ENCODE measurements at regions not wholly inside any gene's neighbourhood (a gene's known extent, or its start where the extent isn't known, plus 50 kb on each side); places are given as distances from the start of the nearest gene placed in this dataset.

- Histone ChIP-seq H3K27ac (ENCODE audit: low read depth in 1 of 2, low read length in 2 of 2) (no peak overlapping the region), H3K9me3 (ENCODE audit: control insufficient read depth in 4 of 4, low read length in 3 of 4) (no peaks in the 10 kb centered on the region), H3K36me3 (ENCODE audit: control insufficient read depth in 4 of 4, insufficient read depth in 3 of 4, low read depth in 1 of 4, low read length in 3 of 4) (no peaks in the 10 kb centered on the region), H3K27me3 (ENCODE audit: control insufficient read depth in 4 of 4, insufficient read depth in 4 of 4, low read length in 3 of 4) (no peaks in the 10 kb centered on the region), H3K9ac (ENCODE audit: low read depth in 1 of 2, low read length in 2 of 2) (no peak overlapping the region), H3K4me3 (ENCODE audit: low read depth in 1 of 3, low read length in 3 of 3) (no peak overlapping the region), H3K4me1 (ENCODE audit: control insufficient read depth in 4 of 4, insufficient read depth in 4 of 4, low read length in 3 of 4) (no peaks in the 10 kb centered on the region)
- no peak for DNase-seq (ENCODE audit: low spot score)
- TF ChIP-seq REST (IDR thresholded peaks at IDR 0.05), result no peak
- no peak for TF ChIP-seq RXRA (IDR thresholded peaks at IDR 0.05)
- no peak for TF ChIP-seq YY1 (IDR thresholded peaks at IDR 0.05)
- 85% methylated on average over 4 of the region's 4 CpGs for WGBS
These were observed 359.2 kb downstream of the LRATD1 start for GRCh38 chr2:14991723-14992122.

DNA sequence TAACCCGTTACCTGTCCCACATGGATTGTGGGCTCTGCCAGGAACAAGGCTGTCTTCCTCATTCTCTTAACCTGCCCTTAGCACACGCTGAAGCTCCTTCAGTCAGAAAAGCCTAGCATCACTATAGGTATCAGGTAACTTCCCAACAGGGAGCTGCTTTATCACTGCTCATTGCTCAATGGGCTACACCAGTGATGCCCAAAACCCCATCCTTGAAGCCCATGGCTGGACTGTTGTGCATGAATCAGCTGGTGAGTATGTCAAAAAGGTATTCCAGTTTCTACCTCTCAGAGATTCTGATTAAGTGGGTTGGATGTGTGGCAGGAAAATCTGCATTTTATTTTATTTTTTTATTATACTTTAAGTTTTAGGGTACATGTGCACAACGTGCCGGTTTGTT, 362.2 kb downstream of the LRATD1 start:
- no peak overlapping the region for H3K27ac ChIP-seq (ENCODE audit: low read depth in 1 of 2, low read length in 2 of 2)
- H3K27me3 ChIP-seq (ENCODE audit: control insufficient read depth in 4 of 4, insufficient read depth in 4 of 4, low read length in 3 of 4), result no peaks in the 10 kb centered on the region
- H3K9me3 ChIP-seq (ENCODE audit: control insufficient read depth in 4 of 4, low read length in 3 of 4), result no peaks in the 10 kb centered on the region
- H3K36me3 ChIP-seq (ENCODE audit: control insufficient read depth in 4 of 4, insufficient read depth in 3 of 4, low read depth in 1 of 4, low read length in 3 of 4), result no peaks in the 10 kb centered on the region
- 87% methylated on average over 4 of the region's 4 CpGs for WGBS
- H3K4me1 ChIP-seq (ENCODE audit: control insufficient read depth in 4 of 4, insufficient read depth in 4 of 4, low read length in 3 of 4), result no peaks in the 10 kb centered on the region
- no peak overlapping the region for H3K4me3 ChIP-seq (ENCODE audit: low read depth in 1 of 3, low read length in 3 of 3)
- DNase-seq (ENCODE audit: low spot score), result no peak
- TF ChIP-seq REST (IDR thresholded peaks at IDR 0.05), result no peak
- TF ChIP-seq GABPA (IDR thresholded peaks at IDR 0.05 in 1 of 2, conservative IDR thresholded peaks at IDR 0.05 in 1 of 2), result no peak
- no peak for TF ChIP-seq SP1 (IDR thresholded peaks at IDR 0.05)
- TF ChIP-seq FOXA2 (IDR thresholded peaks at IDR 0.05), result no peak
- no peak for TF ChIP-seq RXRA (IDR thresholded peaks at IDR 0.05)
- TF ChIP-seq YY1 (IDR thresholded peaks at IDR 0.05), result no peak
- TF ChIP-seq, protein P1, sequence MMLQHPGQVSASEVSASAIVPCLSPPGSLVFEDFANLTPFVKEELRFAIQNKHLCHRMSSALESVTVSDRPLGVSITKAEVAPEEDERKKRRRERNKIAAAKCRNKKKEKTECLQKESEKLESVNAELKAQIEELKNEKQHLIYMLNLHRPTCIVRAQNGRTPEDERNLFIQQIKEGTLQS (IDR thresholded peaks at IDR 0.05), result no peak
- no peak for TF ChIP-seq JUND (IDR thresholded peaks at IDR 0.05)
- TF ChIP-seq HNF4A (conservative IDR thresholded peaks at IDR 0.05), result no peak
- TF ChIP-seq TAF1 (conservative IDR thresholded peaks at IDR 0.05), result no peak
- TF ChIP-seq, protein P2, sequence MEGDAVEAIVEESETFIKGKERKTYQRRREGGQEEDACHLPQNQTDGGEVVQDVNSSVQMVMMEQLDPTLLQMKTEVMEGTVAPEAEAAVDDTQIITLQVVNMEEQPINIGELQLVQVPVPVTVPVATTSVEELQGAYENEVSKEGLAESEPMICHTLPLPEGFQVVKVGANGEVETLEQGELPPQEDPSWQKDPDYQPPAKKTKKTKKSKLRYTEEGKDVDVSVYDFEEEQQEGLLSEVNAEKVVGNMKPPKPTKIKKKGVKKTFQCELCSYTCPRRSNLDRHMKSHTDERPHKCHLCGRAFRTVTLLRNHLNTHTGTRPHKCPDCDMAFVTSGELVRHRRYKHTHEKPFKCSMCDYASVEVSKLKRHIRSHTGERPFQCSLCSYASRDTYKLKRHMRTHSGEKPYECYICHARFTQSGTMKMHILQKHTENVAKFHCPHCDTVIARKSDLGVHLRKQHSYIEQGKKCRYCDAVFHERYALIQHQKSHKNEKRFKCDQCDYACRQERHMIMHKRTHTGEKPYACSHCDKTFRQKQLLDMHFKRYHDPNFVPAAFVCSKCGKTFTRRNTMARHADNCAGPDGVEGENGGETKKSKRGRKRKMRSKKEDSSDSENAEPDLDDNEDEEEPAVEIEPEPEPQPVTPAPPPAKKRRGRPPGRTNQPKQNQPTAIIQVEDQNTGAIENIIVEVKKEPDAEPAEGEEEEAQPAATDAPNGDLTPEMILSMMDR (IDR thresholded peaks at IDR 0.05; ENCODE audit: low read depth, low read length, missing input control), result no peak
- TF ChIP-seq FOXA1 (IDR thresholded peaks at IDR 0.05), result no peak
- TF ChIP-seq RAD21 (IDR thresholded peaks at IDR 0.05), result no peak
- TF ChIP-seq HNF4G (IDR thresholded peaks at IDR 0.05), result no peak
- TF ChIP-seq, protein P3, sequence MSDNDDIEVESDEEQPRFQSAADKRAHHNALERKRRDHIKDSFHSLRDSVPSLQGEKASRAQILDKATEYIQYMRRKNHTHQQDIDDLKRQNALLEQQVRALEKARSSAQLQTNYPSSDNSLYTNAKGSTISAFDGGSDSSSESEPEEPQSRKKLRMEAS (IDR thresholded peaks at IDR 0.05), result no peak
- no peak for TF ChIP-seq EGR1 (IDR thresholded peaks at IDR 0.05; ENCODE audit: low read depth in 2 of 2)
- no peak for TF ChIP-seq ZBTB33 (IDR thresholded peaks at IDR 0.05)
- no peak for TF ChIP-seq NR2F2 (IDR thresholded peaks at IDR 0.05)
- H3K9ac ChIP-seq (ENCODE audit: low read depth in 1 of 2, low read length in 2 of 2), result no peak overlapping the region

Measured in liver (tissue), 8 donors.